Heart left ventricle (tissue), 16 donors: ENCODE measurements at regions not wholly inside any gene's neighbourhood (a gene's known extent, or its start where the extent isn't known, plus 50 kb on each side); places are given as distances from the start of the nearest gene placed in this dataset.

ENCODE experiments used
- ATAC-seq, 4 donors: fragments of 200-7000 bp; cut with Tn5 transposase; one replicate each; pipeline ENCODE4 v1.9.1; 2020 to 2022; ENCODE audit warnings: moderate library complexity in 4 of 4, mild to moderate bottlenecking in 3 of 4, moderate number of reproducible peaks in 1 of 4
- DNase-seq, 5 donors: peaks; one replicate each; pipeline ENCODE4 v3.0.0-alpha.2; 2020
- H3K27ac ChIP-seq, 12 donors: fragments of 200-600 bp; sonication (generic) in 4 of 12; one replicate each; pipeline versions ENCODE4 v1.5.0 to v1.8.0; 2016 to 2022; ENCODE audit warnings: mild to moderate bottlenecking in 2 of 12
- H3K27me3 ChIP-seq, 9 donors: fragments of 200-600 bp; sonication (generic) in 2 of 9; one replicate each; pipeline versions ENCODE4 v1.5.1 to v1.8.0; 2016 to 2022; ENCODE audit warnings: mild to moderate bottlenecking in 3 of 9
- H3K36me3 ChIP-seq, 9 donors: fragments of 200-600 bp; sonication (generic) in 2 of 9; one replicate each; pipeline versions ENCODE4 v1.5.0 to v1.8.0; 2018 to 2022; ENCODE audit warnings: mild to moderate bottlenecking in 2 of 9
- H3K4me1 ChIP-seq, 12 donors: fragments of 200-600 bp; sonication (generic) in 4 of 12; one replicate each; pipeline versions ENCODE4 v1.5.0 to v1.8.0; 2016 to 2022; ENCODE audit warnings: mild to moderate bottlenecking in 3 of 12
- H3K4me3 ChIP-seq, 12 donors: fragments of 200-600 bp; sonication (generic) in 4 of 12; one replicate each; pipeline versions ENCODE4 v1.5.0 to v1.8.0; 2017 to 2022; ENCODE audit warnings: mild to moderate bottlenecking in 9 of 12, moderate library complexity in 4 of 12
- H3K9me3 ChIP-seq, 12 donors: fragments of 200-600 bp; sonication (generic) in 4 of 12; one replicate each; pipeline versions ENCODE4 v1.5.0 to v1.8.0; 2016 to 2022; ENCODE audit warnings: mild to moderate bottlenecking in 1 of 12
- POLR2A ChIP-seq, 2 donors: fragments of 450-650 bp; IDR thresholded peaks; one replicate each; pipeline ENCODE4 v1.6.1; 2017; ENCODE audit warnings: antibody characterized with exemption in 2 of 2, mild to moderate bottlenecking in 2 of 2, moderate library complexity in 2 of 2
- WGBS, 4 donors: extraction: QIAGEN DNeasy Blood & Tissue Kit in 2 of 4; methylation state at CpG; one replicate each; pipeline versions ENCODE4 v1.1.5 to v1.1.7; 2013 to 2018; 5-methylcytosine and 5-hydroxymethylcytosine counted together
- intact Hi-C, 10 donors: fragments of 100-400 bp; cut with DNase I; formaldehyde crosslinking; loops; one replicate each; pipeline versions ENCODE4 v1.11.1 to v1.14.2; 2022
- TF ChIP-seq, protein P1 (sequence below), 12 donors: fragments of 200-600 bp; sonication (generic) in 4 of 12; IDR thresholded peaks; one replicate each; pipeline versions ENCODE4 v1.5.0 to v1.8.0; 2018 to 2022; ENCODE audit warnings: antibody characterized with exemption in 12 of 12, mild to moderate bottlenecking in 5 of 12
- donor health status: ischemic (EF 13 %, LVEDD 7.1; RV severe dilation, severe dysfunction).
- donor health status: healthy with polysubstance abuse.
- donor health status: DM: no; HTN: yes; CAD: no.
- donor health status: DM: no; HTN: no; CAD: no.
- donor health status: ischemic (EF 25% LVEDD 6.9; RV normal size, moderate dysfunction).
- donor health status: ischemic (EF 25% LVEDD 5.7; RV mildly dilated, moderate dysfunction).
- donor health status: healthy.
- donor health status: DM: yes; HTN: yes; CAD: no.
- donor health status: ischemic (EF 35%, LVEDD 5.7; RV mildly dilated, moderate dysfunction).
- donor health status: nonischemic (EF 11% LVEDD 7.7; RV severe dilation, severe dysfunction).
- donor health status: DM: yes; HTN: yes; CAD: no.
- donor health status: PGD.
- donor health status: ischemic (EF 29% LVEDD 5.4; RV normal size, mild dysfunction).
- donor health status: nonischemic (EF 23%, LVEDD 6.1; RV moderate dilation, normal function).

DNA sequence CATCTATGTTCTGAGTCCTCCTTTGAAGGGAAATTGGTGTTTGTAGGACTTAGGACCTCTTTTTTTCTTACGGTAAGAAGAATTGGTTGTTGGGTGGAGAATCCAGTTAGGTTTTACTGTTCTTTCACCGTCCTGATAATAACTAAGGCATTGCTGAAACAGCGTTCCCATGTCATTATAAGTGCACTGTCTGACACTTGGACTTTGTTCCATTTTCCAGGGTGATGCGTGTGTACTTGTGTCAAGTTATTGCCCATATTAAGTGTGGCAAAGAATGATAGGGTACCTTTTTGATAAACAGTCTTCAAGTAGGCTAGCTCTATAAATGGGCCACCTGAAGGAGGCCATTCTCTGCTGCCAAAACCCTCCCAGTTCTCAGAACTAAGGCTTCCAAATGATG lies 119.7 kb downstream of the AASDH start:
- no peak overlapping the region for H3K27ac ChIP-seq
- 93 to 97% (median 95%) methylated on average over 4 of the region's 4 CpGs for WGBS, 4 donors

DNA sequence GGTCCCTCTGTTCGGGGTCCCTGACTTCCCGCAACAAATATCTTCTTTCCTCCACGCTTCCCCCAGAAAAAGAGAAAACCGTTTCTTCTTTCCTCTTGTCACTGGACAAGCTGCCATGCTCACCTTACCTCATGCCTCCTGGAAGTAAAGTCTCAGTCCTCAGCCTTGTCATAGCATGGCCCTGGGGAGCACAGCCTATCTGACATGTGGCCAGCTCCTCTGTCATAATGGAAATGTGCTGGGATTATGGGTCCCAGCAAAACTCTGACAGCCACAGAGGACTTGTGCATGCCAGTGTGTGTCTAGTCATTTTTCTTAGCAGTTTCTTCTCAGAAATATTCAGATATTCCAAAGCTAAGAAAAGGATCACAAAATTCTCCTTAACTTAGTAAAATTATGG lies 122.4 kb downstream of the AASDH start:
- Histone ChIP-seq H3K4me1 (no peaks in the 10 kb centered on the region), H3K4me3 (no peak overlapping the region), H3K27me3 (peaks cover 0 to 2% (median 0%) of the 10 kb centered on the region in 9 donors), H3K36me3 (no peaks in the 10 kb centered on the region), H3K9me3 (peaks cover 0 to 6% (median 0%) of the 10 kb centered on the region in 12 donors), H3K27ac (no peak overlapping the region)
- no peak for TF ChIP-seq POLR2A (IDR thresholded peaks at IDR 0.05)
- TF ChIP-seq, protein P1, sequence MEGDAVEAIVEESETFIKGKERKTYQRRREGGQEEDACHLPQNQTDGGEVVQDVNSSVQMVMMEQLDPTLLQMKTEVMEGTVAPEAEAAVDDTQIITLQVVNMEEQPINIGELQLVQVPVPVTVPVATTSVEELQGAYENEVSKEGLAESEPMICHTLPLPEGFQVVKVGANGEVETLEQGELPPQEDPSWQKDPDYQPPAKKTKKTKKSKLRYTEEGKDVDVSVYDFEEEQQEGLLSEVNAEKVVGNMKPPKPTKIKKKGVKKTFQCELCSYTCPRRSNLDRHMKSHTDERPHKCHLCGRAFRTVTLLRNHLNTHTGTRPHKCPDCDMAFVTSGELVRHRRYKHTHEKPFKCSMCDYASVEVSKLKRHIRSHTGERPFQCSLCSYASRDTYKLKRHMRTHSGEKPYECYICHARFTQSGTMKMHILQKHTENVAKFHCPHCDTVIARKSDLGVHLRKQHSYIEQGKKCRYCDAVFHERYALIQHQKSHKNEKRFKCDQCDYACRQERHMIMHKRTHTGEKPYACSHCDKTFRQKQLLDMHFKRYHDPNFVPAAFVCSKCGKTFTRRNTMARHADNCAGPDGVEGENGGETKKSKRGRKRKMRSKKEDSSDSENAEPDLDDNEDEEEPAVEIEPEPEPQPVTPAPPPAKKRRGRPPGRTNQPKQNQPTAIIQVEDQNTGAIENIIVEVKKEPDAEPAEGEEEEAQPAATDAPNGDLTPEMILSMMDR (IDR thresholded peaks at IDR 0.05), result no peak
- no peak for ATAC-seq
- intact Hi-C loops, result no loop called here
- 65 to 90% (median 84%) methylated on average over 4 of the region's 4 CpGs for WGBS, 4 donors
- no peak for DNase-seq

More for the DNA sequence above, 119.7 kb downstream of the AASDH start:
- H3K4me1 ChIP-seq, result no peaks in the 10 kb centered on the region
- DNase-seq, result no peak
- no peaks in the 10 kb centered on the region for H3K27me3 ChIP-seq
- intact Hi-C loops, result no loop called here
- H3K36me3 ChIP-seq, result no peaks in the 10 kb centered on the region
- TF ChIP-seq, protein P1 (IDR thresholded peaks at IDR 0.05), result no peak
- no peak for TF ChIP-seq POLR2A (IDR thresholded peaks at IDR 0.05)
- no peak for ATAC-seq
- peaks cover 0 to 6% (median 0%) of the 10 kb centered on the region in 12 donors for H3K9me3 ChIP-seq
- H3K4me3 ChIP-seq, result no peak overlapping the region

DNA sequence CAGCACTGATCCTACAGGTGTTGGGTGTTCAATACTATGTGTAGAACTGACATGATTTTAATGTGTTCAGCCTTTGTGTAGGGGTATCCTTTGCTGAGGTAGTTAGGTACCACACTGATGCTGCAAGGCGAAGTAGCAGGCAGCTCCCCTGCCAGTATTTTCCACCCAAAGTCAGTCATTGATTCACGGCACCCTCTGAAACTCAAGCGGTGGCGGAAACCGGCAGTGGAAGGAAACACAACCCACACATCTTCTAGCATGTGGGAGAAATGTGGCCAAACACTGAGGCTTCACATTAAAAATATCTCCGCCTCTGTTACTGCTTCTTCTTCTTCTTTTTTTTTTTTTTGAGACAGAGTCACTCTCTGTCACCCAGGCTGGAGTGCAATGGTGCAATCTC lies 126.3 kb downstream of the AASDH start:
- 91 to 94% (median 92%) methylated on average over 6 of the region's 6 CpGs for WGBS, 4 donors
- H3K27ac ChIP-seq, result no peak overlapping the region
- H3K4me3 ChIP-seq, result no peak overlapping the region
- H3K27me3 ChIP-seq, result peaks cover 0 to 3% (median 0%) of the 10 kb centered on the region in 9 donors
- no peak for TF ChIP-seq POLR2A (IDR thresholded peaks at IDR 0.05)
- TF ChIP-seq, protein P1 (IDR thresholded peaks at IDR 0.05), result no peak
- no peaks in the 10 kb centered on the region for H3K4me1 ChIP-seq
- intact Hi-C loops, result no loop called here
- no peak for DNase-seq
- peaks cover 0 to 6% (median 0%) of the 10 kb centered on the region in 12 donors for H3K9me3 ChIP-seq
- H3K36me3 ChIP-seq, result no peaks in the 10 kb centered on the region
- ATAC-seq, result no peak

DNA sequence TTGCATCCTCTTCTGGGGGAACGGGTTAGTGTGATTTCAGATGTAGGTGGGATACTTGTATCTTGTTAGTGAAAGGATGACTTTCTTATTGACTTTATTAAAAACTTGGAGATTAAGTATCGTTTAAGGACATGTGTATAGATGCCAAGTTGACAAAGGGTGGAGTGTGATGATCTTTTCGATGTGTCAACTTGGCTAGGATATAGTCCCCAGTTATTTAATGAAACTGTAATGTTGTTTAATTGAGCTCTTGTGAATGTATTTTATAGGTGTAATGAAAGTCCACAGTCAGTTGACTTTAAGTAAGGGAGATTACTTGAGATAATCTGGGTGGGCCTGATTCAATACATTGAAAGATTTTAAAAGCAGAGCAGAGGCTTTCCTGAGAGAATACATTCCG lies 127.0 kb downstream of the AASDH start:
- TF ChIP-seq POLR2A (IDR thresholded peaks at IDR 0.05), result no peak
- TF ChIP-seq, protein P1 (IDR thresholded peaks at IDR 0.05), result no peak
- no peak for ATAC-seq
- intact Hi-C loops, result no loop called here

More for the DNA sequence above, 127.0 kb downstream of the AASDH start:
- DNase-seq, result no peak
- Histone ChIP-seq H3K36me3 (no peaks in the 10 kb centered on the region), H3K27ac (no peak overlapping the region), H3K4me3 (no peak overlapping the region), H3K27me3 (peaks cover 0 to 3% (median 0%) of the 10 kb centered on the region in 9 donors), H3K9me3 (peaks cover 0 to 6% (median 0%) of the 10 kb centered on the region in 12 donors), H3K4me1 (no peaks in the 10 kb centered on the region)
- 85 to 87% (median 86%) methylated on average over 4 of the region's 4 CpGs for WGBS, 4 donors
